GM23338 (cell line): ENCODE measurements at regions not wholly inside any gene's neighbourhood (a gene's known extent, or its start where the extent isn't known, plus 50 kb on each side); places are given as distances from the start of the nearest gene placed in this dataset.
"Not testable (repeated sequence)": the region's sequence is repeated elsewhere in the genome, so short reads cannot be mapped to it uniquely, and the experiment has no call there.

ENCODE experiments used
- ATAC-seq: fragments of 200-7000 bp; cut with Tn5 transposase; 3 replicates; pipeline ENCODE4 v1.9.1; 2020
- DNase-seq: peaks from one replicate; pipeline ENCODE4 v3.0.0-alpha.2; 2015; ENCODE audit warnings: low spot score
- H2AFZ ChIP-seq: fragments of 200-600 bp; sonication (generic); 2 replicates; pipeline ENCODE4 v1.8.0; 2016; ENCODE audit warnings: antibody characterized with exemption, mild to moderate bottlenecking, moderate library complexity
- H3F3A ChIP-seq: fragments of 200-600 bp; sonication (generic); replicated peaks from 2 replicates; pipeline ENCODE4 v1.8.0; 2017; ENCODE audit warnings: antibody characterized with exemption, mixed run types, low read depth
- H3K27ac ChIP-seq: fragments of 200-600 bp; sonication (generic); 2 replicates; pipeline ENCODE4 v1.6.1; 2016; ENCODE audit warnings: low read depth
- H3K27me3 ChIP-seq: fragments of 200-600 bp; sonication (generic); 2 replicates; pipeline ENCODE4 v1.8.0; 2016; ENCODE audit warnings: mild to moderate bottlenecking, mixed run types, moderate library complexity; ENCODE audit not compliant: insufficient read depth
- H3K36me3 ChIP-seq: fragments of 200-600 bp; sonication (generic); 2 replicates; pipeline ENCODE4 v1.8.0; 2016; ENCODE audit warnings: mild to moderate bottlenecking; ENCODE audit not compliant: insufficient read depth
- H3K4me1 ChIP-seq: fragments of 200-600 bp; sonication (generic); 2 replicates; pipeline ENCODE4 v1.8.0; 2016; ENCODE audit warnings: mild to moderate bottlenecking, moderate library complexity; ENCODE audit not compliant: insufficient read depth
- H3K4me2 ChIP-seq: fragments of 200-600 bp; sonication (generic); 2 replicates; pipeline ENCODE4 v1.7.1; 2017; ENCODE audit warnings: mixed run types
- H3K4me3 ChIP-seq: fragments of 200-600 bp; sonication (generic); 2 replicates; pipeline ENCODE4 v1.6.1; 2016; ENCODE audit warnings: mixed run types
- H3K79me2 ChIP-seq: fragments of 200-600 bp; sonication (generic); replicated peaks from 2 replicates; pipeline ENCODE4 v1.8.0; 2017; ENCODE audit warnings: mild to moderate bottlenecking; ENCODE audit not compliant: insufficient read depth
- H3K9me2 ChIP-seq: fragments of 200-600 bp; sonication (generic); 2 replicates; pipeline ENCODE4 v1.8.0; 2017; ENCODE audit not compliant: insufficient read depth
- H4K20me1 ChIP-seq: fragments of 200-600 bp; sonication (generic); replicated peaks from 2 replicates; pipeline ENCODE4 v1.8.0; 2017; ENCODE audit warnings: mild to moderate bottlenecking; ENCODE audit not compliant: insufficient read depth
- H3K27ac Mint-ChIP-seq: 2 replicates; pipeline ENCODE4 v1.8.0; 2020; ENCODE audit warnings: inconsistent platforms, mild to moderate bottlenecking, moderate library complexity, mixed read lengths
- H3K27me3 Mint-ChIP-seq: 3 replicates; pipeline ENCODE4 v1.8.0; 2022; ENCODE audit warnings: low read depth, mild to moderate bottlenecking, moderate library complexity, mixed read lengths, inconsistent platforms; ENCODE audit not compliant: insufficient read depth, poor library complexity
- H3K36me3 Mint-ChIP-seq: 3 replicates; pipeline ENCODE4 v1.8.0; 2021; ENCODE audit warnings: low read depth, mild to moderate bottlenecking, inconsistent platforms, moderate library complexity, mixed read lengths
- H3K4me1 Mint-ChIP-seq: 3 replicates; pipeline ENCODE4 v1.8.0; 2020; ENCODE audit warnings: mild to moderate bottlenecking, inconsistent platforms, mixed read lengths
- H3K4me3 Mint-ChIP-seq: 3 replicates; pipeline ENCODE4 v1.8.0; 2021; ENCODE audit warnings: moderate library complexity, mild to moderate bottlenecking, inconsistent platforms, mixed read lengths
- H3K9me3 Mint-ChIP-seq: 3 replicates; pipeline ENCODE4 v1.8.0; 2020; ENCODE audit warnings: moderate library complexity, mild to moderate bottlenecking, inconsistent platforms, mixed read lengths
- CREB1 ChIP-seq: fragments of 250-450 bp; sonication (Bioruptor Pico); IDR thresholded peaks from 2 replicates; pipeline ENCODE4 v1.5.0; 2020; ENCODE audit warnings: low read depth, mild to moderate bottlenecking, moderate library complexity
- EZH2phosphoT487 ChIP-seq: fragments of 200-600 bp; sonication (generic); IDR thresholded peaks from one replicate; pipeline ENCODE4 v1.8.1; 2018; ENCODE audit warnings: antibody characterized with exemption; ENCODE audit not compliant: unreplicated experiment
- JUNB ChIP-seq: IDR thresholded peaks from one replicate; pipeline ENCODE4 v1.6.1; 2016; ENCODE audit warnings: antibody characterized with exemption; ENCODE audit not compliant: unreplicated experiment
- NANOG ChIP-seq: IDR thresholded peaks from 2 replicates; pipeline ENCODE4 v1.6.1; 2016; ENCODE audit warnings: antibody characterized with exemption, borderline replicate concordance
- POLR2AphosphoS5 ChIP-seq: IDR thresholded peaks from 2 replicates; pipeline ENCODE4 v1.6.1; 2016; ENCODE audit warnings: antibody characterized with exemption, low read depth
- STAT1 ChIP-seq: IDR thresholded peaks from one replicate; pipeline ENCODE4 v1.6.1; 2016; ENCODE audit warnings: antibody characterized with exemption; ENCODE audit not compliant: unreplicated experiment
- ZNF114 ChIP-seq: fragments of 250-450 bp; sonication (Bioruptor Pico); IDR thresholded peaks from 2 replicates; pipeline ENCODE4 v1.5.0; 2020; ENCODE audit warnings: mild to moderate bottlenecking, moderate library complexity
- TF ChIP-seq, protein P1 (sequence below), 2 experiments: fragments of 200-600 bp in 1 of 2; sonication (generic) in 1 of 2; conservative IDR thresholded peaks; 2 replicates each; pipeline versions ENCODE4 v1.5.1 to v1.6.1; 2016 to 2017; ENCODE audit warnings: antibody characterized with exemption in 2 of 2, low read depth in 2 of 2, mild to moderate bottlenecking in 2 of 2, moderate library complexity in 1 of 2
- TF ChIP-seq, protein P2 (sequence below): IDR thresholded peaks from 2 replicates; pipeline ENCODE4 v1.6.1; 2016; ENCODE audit warnings: antibody characterized with exemption

DNA sequence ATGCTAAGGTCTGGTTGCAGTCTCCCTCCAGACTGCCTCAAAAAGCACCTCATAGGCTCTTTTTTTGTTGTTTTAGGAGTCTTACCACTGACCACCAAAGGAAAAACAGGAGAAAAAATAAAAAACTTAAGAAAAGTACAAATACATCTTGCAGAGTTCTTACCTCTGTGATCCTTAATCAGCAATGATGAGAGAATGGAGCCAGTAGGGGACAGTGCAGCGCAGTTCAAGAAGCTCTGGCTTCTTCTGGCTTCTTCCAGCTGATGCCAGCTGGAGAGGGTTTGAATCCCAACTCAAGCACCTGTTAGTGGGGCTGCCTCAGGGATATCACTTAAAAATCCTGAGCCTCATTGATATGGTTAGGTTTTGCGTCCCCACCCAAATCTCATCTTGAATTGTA, 223.3 kb upstream of the ISX start:
- peaks cover 59% of the 10 kb centered on the region for H3K9me3 Mint-ChIP-seq
- peaks cover 36% of the 10 kb centered on the region for H3K4me1 ChIP-seq
- peaks cover 33% of the 10 kb centered on the region for H3K4me1 Mint-ChIP-seq
- H3K27me3 Mint-ChIP-seq, result peaks cover 7% of the 10 kb centered on the region
- peaks cover 8% of the 10 kb centered on the region; the same call in 1 of the 2 replicates for H3K9me2 ChIP-seq
- peak overlapping the region; percentile 99 for H3K27ac ChIP-seq
- H3K4me3 Mint-ChIP-seq, result no peak overlapping the region
- TF ChIP-seq NANOG, result no peak
- TF ChIP-seq, protein P1, sequence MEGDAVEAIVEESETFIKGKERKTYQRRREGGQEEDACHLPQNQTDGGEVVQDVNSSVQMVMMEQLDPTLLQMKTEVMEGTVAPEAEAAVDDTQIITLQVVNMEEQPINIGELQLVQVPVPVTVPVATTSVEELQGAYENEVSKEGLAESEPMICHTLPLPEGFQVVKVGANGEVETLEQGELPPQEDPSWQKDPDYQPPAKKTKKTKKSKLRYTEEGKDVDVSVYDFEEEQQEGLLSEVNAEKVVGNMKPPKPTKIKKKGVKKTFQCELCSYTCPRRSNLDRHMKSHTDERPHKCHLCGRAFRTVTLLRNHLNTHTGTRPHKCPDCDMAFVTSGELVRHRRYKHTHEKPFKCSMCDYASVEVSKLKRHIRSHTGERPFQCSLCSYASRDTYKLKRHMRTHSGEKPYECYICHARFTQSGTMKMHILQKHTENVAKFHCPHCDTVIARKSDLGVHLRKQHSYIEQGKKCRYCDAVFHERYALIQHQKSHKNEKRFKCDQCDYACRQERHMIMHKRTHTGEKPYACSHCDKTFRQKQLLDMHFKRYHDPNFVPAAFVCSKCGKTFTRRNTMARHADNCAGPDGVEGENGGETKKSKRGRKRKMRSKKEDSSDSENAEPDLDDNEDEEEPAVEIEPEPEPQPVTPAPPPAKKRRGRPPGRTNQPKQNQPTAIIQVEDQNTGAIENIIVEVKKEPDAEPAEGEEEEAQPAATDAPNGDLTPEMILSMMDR (conservative IDR thresholded peaks at IDR 0.05; ENCODE audit: low read depth in 2 of 2), result peak; percentile 56 to 68
- H3F3A ChIP-seq, result peaks cover 9% of the 10 kb centered on the region; the same call in 1 of the 2 replicates
- peak overlapping the region; percentile 98; the same call in 1 of the 2 replicates for H3K27ac Mint-ChIP-seq
- peaks cover 34% of the 10 kb centered on the region for H3K36me3 Mint-ChIP-seq
- H3K4me2 ChIP-seq, result peak overlapping the region; percentile 56; the same call in 1 of the 2 replicates
- H4K20me1 ChIP-seq, result no peaks in the 10 kb centered on the region
- H3K79me2 ChIP-seq, result no peaks in the 10 kb centered on the region
- no peaks in the 10 kb centered on the region for H3K36me3 ChIP-seq
- H3K4me3 ChIP-seq, result no peak overlapping the region
- H2AFZ ChIP-seq, result no peak overlapping the region
- ATAC-seq (peak; percentile 17; the same call in 2 of the 3 replicates), DNase-seq (peak; percentile 42)
- H3K27me3 ChIP-seq, result no peaks in the 10 kb centered on the region

DNA sequence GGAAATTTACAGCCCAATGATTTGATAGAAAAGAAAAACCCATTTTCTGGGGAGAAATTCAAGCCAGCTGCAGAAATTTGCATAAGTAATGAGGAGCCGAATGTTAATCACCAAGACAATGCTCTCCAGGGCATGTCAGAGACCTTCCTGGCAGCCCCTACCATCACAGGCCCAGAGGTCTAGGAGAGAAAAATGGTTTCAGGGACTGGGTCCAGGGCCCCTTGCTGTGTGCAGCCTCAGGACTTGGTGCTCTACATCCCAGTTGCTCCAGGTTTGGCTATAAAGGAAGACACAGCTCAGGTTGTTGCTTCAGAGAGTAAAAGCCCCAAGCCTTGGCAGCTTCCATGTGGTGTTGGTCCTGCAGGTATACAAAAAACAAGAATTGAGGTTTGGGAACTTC, 222.2 kb upstream of the ISX start:
- H3K36me3 ChIP-seq, H3F3A ChIP-seq, H3K27ac Mint-ChIP-seq, H3K27me3 ChIP-seq, H2AFZ ChIP-seq, H3K9me2 ChIP-seq, H4K20me1 ChIP-seq, H3K79me2 ChIP-seq, DNase-seq, H3K4me3 Mint-ChIP-seq, H3K4me3 ChIP-seq, H3K27ac ChIP-seq, H3K27me3 Mint-ChIP-seq, H3K4me2 ChIP-seq, ATAC-seq: not testable (repeated sequence)
- Mint-ChIP-seq H3K4me1 (peaks cover 33% of the 10 kb centered on the region), H3K9me3 (peaks cover 54% of the 10 kb centered on the region), H3K36me3 (peaks cover 34% of the 10 kb centered on the region)
- peaks cover 36% of the 10 kb centered on the region for H3K4me1 ChIP-seq

DNA sequence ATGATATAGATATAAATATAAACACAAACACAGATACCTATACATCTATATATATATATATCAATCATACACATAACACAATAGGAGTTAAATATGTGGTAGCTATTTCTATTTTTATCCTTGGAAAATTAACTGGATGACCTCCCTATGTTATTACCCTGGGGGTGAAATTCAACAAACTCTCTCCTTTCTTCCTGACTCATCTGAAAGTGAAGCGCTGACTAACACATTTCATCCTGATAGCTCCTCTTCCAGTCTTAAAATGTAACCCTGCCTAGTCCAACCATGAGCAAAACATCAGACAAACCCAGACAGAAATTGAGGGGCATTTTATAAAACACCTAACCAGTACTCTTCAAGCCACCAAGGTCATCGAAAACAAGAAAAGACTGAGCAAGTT, 220.6 kb upstream of the ISX start:
- Histone ChIP-seq H4K20me1 (no peaks in the 10 kb centered on the region), H3K79me2 (no peaks in the 10 kb centered on the region), H3K36me3 (no peaks in the 10 kb centered on the region), H3K27ac (no peak overlapping the region), H3K4me1 (peaks cover 31% of the 10 kb centered on the region), H3K4me2 (no peak overlapping the region), H3K27me3 (no peaks in the 10 kb centered on the region), H3K9me2 (0 out of 2 replicates have a peak, but pooled peaks cover 3% of the 10 kb centered on the region), H3F3A (peaks cover 8% of the 10 kb centered on the region; the same call in 1 of the 2 replicates), H2AFZ (no peak overlapping the region), H3K4me3 (no peak overlapping the region)
- Mint-ChIP-seq H3K4me3 (no peak overlapping the region), H3K27me3 (no peaks in the 10 kb centered on the region), H3K36me3 (peaks cover 28% of the 10 kb centered on the region), H3K9me3 (peaks cover 49% of the 10 kb centered on the region), H3K4me1 (peaks cover 21% of the 10 kb centered on the region), H3K27ac (0 out of 2 replicates have a peak overlapping the region, but pooled peaks have one; percentile 35)
- TF ChIP-seq, protein P2, sequence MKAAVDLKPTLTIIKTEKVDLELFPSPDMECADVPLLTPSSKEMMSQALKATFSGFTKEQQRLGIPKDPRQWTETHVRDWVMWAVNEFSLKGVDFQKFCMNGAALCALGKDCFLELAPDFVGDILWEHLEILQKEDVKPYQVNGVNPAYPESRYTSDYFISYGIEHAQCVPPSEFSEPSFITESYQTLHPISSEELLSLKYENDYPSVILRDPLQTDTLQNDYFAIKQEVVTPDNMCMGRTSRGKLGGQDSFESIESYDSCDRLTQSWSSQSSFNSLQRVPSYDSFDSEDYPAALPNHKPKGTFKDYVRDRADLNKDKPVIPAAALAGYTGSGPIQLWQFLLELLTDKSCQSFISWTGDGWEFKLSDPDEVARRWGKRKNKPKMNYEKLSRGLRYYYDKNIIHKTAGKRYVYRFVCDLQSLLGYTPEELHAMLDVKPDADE, result no peak
- TF ChIP-seq NANOG (no peak), POLR2AphosphoS5 (no peak), ZNF114 (CRISPR knock-in tag) (no peak), JUNB (no peak), EZH2phosphoT487 (no peak), STAT1 (no peak), CREB1 (CRISPR knock-in tag) (no peak)
- TF ChIP-seq, protein P1 (conservative IDR thresholded peaks at IDR 0.05; ENCODE audit: low read depth in 2 of 2), result no peak
- DNase-seq (no peak), ATAC-seq (no peak)
